HCT116 (cell line): ENCODE measurements at regions not wholly inside any gene's neighbourhood (a gene's known extent, or its start where the extent isn't known, plus 50 kb on each side); places are given as distances from the start of the nearest gene placed in this dataset.

Experiments
- ATAC-seq: fragments of 200-7000 bp; cut with Tn5 transposase; 2 replicates; pipeline ENCODE4 v1.9.1; 2020; ENCODE audit warnings: mild to moderate bottlenecking, moderate library complexity
- BruUV-seq: library from RNA; stranded (reverse); fragments of 400-500 nt; replicated peaks from 2 replicates; lab custom pipeline; 2021; lab: Mats Ljungman, UMichigan
- CTCF ChIA-PET: fragments of 300-600 bp; sonication (Branson Sonifier 250); formaldehyde crosslinking; loops from one replicate; lab custom pipeline; 2021; ENCODE audit warnings: antibody characterized with exemption; lab: Charles Lee
- POLR2A ChIA-PET: fragments of 300-600, 350-600 bp; sonication (Branson Sonifier 250); formaldehyde crosslinking; loops from one replicate; lab custom pipeline; 2021; ENCODE audit warnings: antibody characterized with exemption; lab: Charles Lee
- RAD21 ChIA-PET, 2 experiments: fragments of 300-600 bp; sonication (Branson Sonifier 250); formaldehyde crosslinking; loops; one replicate each; lab custom pipeline; 2023; ENCODE audit warnings: low total read pairs in 2 of 2; ENCODE audit not compliant: uncharacterized antibody in 2 of 2, unreplicated experiment in 2 of 2, low non-redundant PET in 1 of 2; lab: Charles Lee
- DNase-seq: peaks from one replicate; pipeline ENCODE4 v3.0.0-alpha.2; 2010; ENCODE audit warnings: low read depth, low spot score
- H2AFZ ChIP-seq: fragments of 200-600 bp; shearing (Covaris generic), sonication (generic); 2 replicates; pipeline ENCODE4 v1.6.1; 2017; ENCODE audit warnings: low read depth, mixed run types, mixed read lengths, antibody characterized with exemption, low read length; ENCODE audit not compliant: poor library complexity, severe bottlenecking
- H3K27ac ChIP-seq: 2 replicates; pipeline ENCODE4 v1.5.1; 2012; ENCODE audit warnings: low read depth, low read length
- H3K27me3 ChIP-seq: fragments of 200-600 bp; sonication (generic); 2 replicates; pipeline ENCODE4 v1.6.1; 2016; ENCODE audit warnings: mixed run types, low read length, mixed read lengths; ENCODE audit not compliant: insufficient read depth
- H3K36me3 ChIP-seq, 2 experiments: fragments of 200-500 bp in 1 of 2; fragments of 200-600 bp in 1 of 2; sonication (Bioruptor generic) in 1 of 2; sonication (generic) in 1 of 2; 2 replicates each; pipeline versions ENCODE4 v1.5.1 to v1.6.1; 2014 to 2016; ENCODE audit warnings: low read length in 2 of 2, inconsistent platforms in 1 of 2, mixed read lengths in 1 of 2, mixed run types in 1 of 2; ENCODE audit not compliant: insufficient read depth in 2 of 2, control insufficient read depth in 1 of 2
- H3K4me1 ChIP-seq, 2 experiments: fragments of 200-600 bp in 1 of 2; sonication (generic) in 1 of 2; 2 replicates each; pipeline versions ENCODE4 v1.5.1 to v1.6.1; 2012 to 2017; ENCODE audit warnings: low read length in 2 of 2, inconsistent platforms in 1 of 2, mild to moderate bottlenecking in 1 of 2, mixed read lengths in 1 of 2, mixed run types in 1 of 2, moderate library complexity in 1 of 2; ENCODE audit not compliant: insufficient read depth in 2 of 2, control insufficient read depth in 1 of 2
- H3K4me2 ChIP-seq: fragments of 200-600 bp; sonication (generic); 2 replicates; pipeline ENCODE4 v1.6.1; 2017; ENCODE audit warnings: mixed run types, low read length, mixed read lengths
- H3K4me3 ChIP-seq, 2 experiments: fragments of 200-600 bp in 1 of 2; sonication (generic) in 1 of 2; replicated peaks in 1 of 2; 2 replicates each; pipeline ENCODE4 v1.5.1; 2011 to 2016; ENCODE audit warnings: low read length in 2 of 2, control low read depth in 1 of 2, low read depth in 1 of 2, mild to moderate bottlenecking in 1 of 2, mixed read lengths in 1 of 2, mixed run types in 1 of 2
- H3K79me2 ChIP-seq: fragments of 200-600 bp; sonication (generic); 2 replicates; pipeline ENCODE4 v1.6.1; 2017; ENCODE audit warnings: mild to moderate bottlenecking, mixed run types, low read length, moderate library complexity, mixed read lengths; ENCODE audit not compliant: insufficient read depth
- H3K9ac ChIP-seq: fragments of 200-600 bp; sonication (generic); 2 replicates; pipeline ENCODE4 v1.6.1; 2016; ENCODE audit warnings: low read length, mixed read lengths
- H3K9me2 ChIP-seq: fragments of 200-600 bp; sonication (generic), shearing (Covaris generic); 2 replicates; pipeline ENCODE4 v1.6.1; 2017; ENCODE audit warnings: mixed run types, mild to moderate bottlenecking, moderate library complexity; ENCODE audit not compliant: insufficient read depth
- H3K9me3 ChIP-seq, 2 experiments: fragments of 200-500 bp in 1 of 2; fragments of 200-600 bp in 1 of 2; sonication (Bioruptor generic) in 1 of 2; sonication (generic) in 1 of 2; 2 replicates each; pipeline ENCODE4 v1.6.1; 2014 to 2017; ENCODE audit warnings: low read length in 2 of 2, mixed read lengths in 2 of 2, inconsistent platforms in 1 of 2, low read depth in 1 of 2, mild to moderate bottlenecking in 1 of 2, mixed run types in 1 of 2, moderate library complexity in 1 of 2; ENCODE audit not compliant: control insufficient read depth in 1 of 2, insufficient read depth in 1 of 2
- H4K20me1 ChIP-seq: fragments of 200-600 bp; sonication (generic), shearing (Covaris generic); 2 replicates; pipeline ENCODE4 v1.6.1; 2017; ENCODE audit warnings: mixed run types, mild to moderate bottlenecking, moderate library complexity; ENCODE audit not compliant: insufficient read depth
- ELF1 ChIP-seq: IDR thresholded peaks from 2 replicates; pipeline ENCODE4 v1.6.1; 2012; ENCODE audit warnings: low read depth, borderline replicate concordance
- POLR2A ChIP-seq: IDR thresholded peaks from 2 replicates; pipeline ENCODE4 v1.7.0; 2011; ENCODE audit warnings: borderline replicate concordance; ENCODE audit not compliant: insufficient read depth, insufficient read length; ENCODE audit errors: extremely low read depth
- REST ChIP-seq: IDR thresholded peaks from 2 replicates; pipeline ENCODE4 v1.6.1; 2012; ENCODE audit warnings: low read depth
- YY1 ChIP-seq: IDR thresholded peaks from 2 replicates; pipeline ENCODE4 v1.6.1; 2011; ENCODE audit warnings: low read length, low read depth, moderate library complexity, mild to moderate bottlenecking; ENCODE audit not compliant: insufficient replicate concordance; ENCODE audit errors: extremely low read depth
- ZFX ChIP-seq: fragments of 450-650 bp; IDR thresholded peaks from 2 replicates; pipeline ENCODE4 v1.6.1; 2017
- intact Hi-C: fragments of 100-400 bp; cut with micrococcal nuclease; formaldehyde crosslinking; loops from 2 replicates; pipeline ENCODE4 v1.10.0; 2022
- TF ChIP-seq, protein P1 (sequence below): IDR thresholded peaks from 2 replicates; pipeline ENCODE4 v1.6.1; 2012
- TF ChIP-seq, protein P2 (sequence below), 3 experiments: fragments of 200-600 bp in 1 of 3; sonication (generic) in 1 of 3; IDR thresholded peaks in 2 of 3; conservative IDR thresholded peaks in 1 of 3; 2 replicates each; pipeline ENCODE4 v1.5.1; 2012 to 2017; ENCODE audit warnings: low read depth in 2 of 3, low read length in 2 of 3, antibody characterized with exemption in 1 of 3, borderline replicate concordance in 1 of 3, control low read depth in 1 of 3, mild to moderate bottlenecking in 1 of 3, mixed read lengths in 1 of 3, mixed run types in 1 of 3, moderate library complexity in 1 of 3; ENCODE audit not compliant: insufficient read depth in 1 of 3

DNA sequence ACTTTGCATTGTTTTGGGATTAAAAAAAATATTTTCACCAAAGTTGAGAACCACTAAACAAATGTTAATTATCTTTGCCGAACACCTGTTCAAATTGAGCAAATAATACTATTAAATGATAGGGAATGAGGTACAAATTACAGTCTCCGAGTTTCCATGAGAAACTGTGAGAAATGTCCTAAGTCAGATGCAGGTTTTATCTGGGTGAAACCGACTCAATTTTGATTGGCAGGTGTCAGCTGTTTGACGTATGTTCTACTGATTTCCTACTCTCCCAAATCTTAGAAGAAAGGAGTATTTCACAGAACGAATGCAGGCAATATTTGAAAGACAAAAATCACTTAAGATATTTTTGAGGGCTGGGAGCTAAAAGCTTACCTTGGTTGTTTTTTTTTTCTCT, 622.0 kb upstream of the GOT2 start:
- Histone ChIP-seq H3K79me2 (no peaks in the 10 kb centered on the region), H3K27ac (no peak overlapping the region), H4K20me1 (no peaks in the 10 kb centered on the region), H3K9ac (no peak overlapping the region), H3K4me3 (no peak overlapping the region), H3K4me2 (no peak overlapping the region), H2AFZ (no peak overlapping the region), H3K9me2 (no peaks in the 10 kb centered on the region), H3K9me3 (peaks cover 11 to 21% of the 10 kb centered on the region in 2 experiments; a peak in 3 of 4 replicates), H3K36me3 (no peaks in the 10 kb centered on the region), H3K4me1 (no peaks in the 10 kb centered on the region), H3K27me3 (no peaks in the 10 kb centered on the region)
- DNase-seq (no peak), ATAC-seq (no peak)
- TF ChIP-seq ZFX (no peak), POLR2A (no peak), ELF1 (no peak)
- intact Hi-C loops = no loop called here
- ChIA-PET RAD21 (no interaction called here), POLR2A (no interaction called here), CTCF (no interaction called here)
- BruUV-seq = no TSS peak

DNA sequence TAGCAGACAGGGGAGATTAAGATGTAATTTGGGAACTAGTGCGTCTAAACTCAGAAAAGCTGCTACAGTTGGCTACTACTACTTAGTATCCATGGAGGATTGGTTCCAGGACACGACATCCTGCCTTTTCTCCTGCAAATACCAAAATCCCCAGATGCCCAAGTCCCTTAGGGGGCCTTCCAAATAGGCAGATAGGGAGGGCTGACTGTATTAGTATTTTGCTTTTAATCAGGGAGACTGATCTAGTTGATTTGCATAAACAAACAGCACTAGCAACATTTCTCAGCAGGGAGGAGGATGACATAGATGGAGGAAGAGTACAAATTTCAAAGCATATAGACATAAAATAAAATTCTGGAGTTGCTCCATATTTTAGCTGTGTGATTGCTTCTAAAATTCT, 621.6 kb upstream of the GOT2 start:
- H3K4me3 ChIP-seq = no peak overlapping the region
- H3K9ac ChIP-seq = no peak overlapping the region
- H3K4me1 ChIP-seq = no peaks in the 10 kb centered on the region
- RAD21 ChIA-PET = no interaction called here
- no peaks in the 10 kb centered on the region for H4K20me1 ChIP-seq
- no peak overlapping the region for H3K27ac ChIP-seq
- no peaks in the 10 kb centered on the region for H3K79me2 ChIP-seq
- intact Hi-C loops = no loop called here
- POLR2A ChIA-PET = no interaction called here
- H3K27me3 ChIP-seq = no peaks in the 10 kb centered on the region
- peaks cover 8 to 18% of the 10 kb centered on the region in 2 experiments; a peak in 2 of 4 replicates for H3K9me3 ChIP-seq
- CTCF ChIA-PET = no interaction called here
- H2AFZ ChIP-seq = no peak overlapping the region
- DNase-seq (no peak), ATAC-seq (no peak)
- H3K9me2 ChIP-seq = no peaks in the 10 kb centered on the region
- BruUV-seq = no TSS peak
- no peak overlapping the region for H3K4me2 ChIP-seq
- no peaks in the 10 kb centered on the region for H3K36me3 ChIP-seq
- TF ChIP-seq YY1 = no peak
- no peak for TF ChIP-seq REST
- TF ChIP-seq, protein P1, sequence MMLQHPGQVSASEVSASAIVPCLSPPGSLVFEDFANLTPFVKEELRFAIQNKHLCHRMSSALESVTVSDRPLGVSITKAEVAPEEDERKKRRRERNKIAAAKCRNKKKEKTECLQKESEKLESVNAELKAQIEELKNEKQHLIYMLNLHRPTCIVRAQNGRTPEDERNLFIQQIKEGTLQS = no peak
- TF ChIP-seq, protein P2, sequence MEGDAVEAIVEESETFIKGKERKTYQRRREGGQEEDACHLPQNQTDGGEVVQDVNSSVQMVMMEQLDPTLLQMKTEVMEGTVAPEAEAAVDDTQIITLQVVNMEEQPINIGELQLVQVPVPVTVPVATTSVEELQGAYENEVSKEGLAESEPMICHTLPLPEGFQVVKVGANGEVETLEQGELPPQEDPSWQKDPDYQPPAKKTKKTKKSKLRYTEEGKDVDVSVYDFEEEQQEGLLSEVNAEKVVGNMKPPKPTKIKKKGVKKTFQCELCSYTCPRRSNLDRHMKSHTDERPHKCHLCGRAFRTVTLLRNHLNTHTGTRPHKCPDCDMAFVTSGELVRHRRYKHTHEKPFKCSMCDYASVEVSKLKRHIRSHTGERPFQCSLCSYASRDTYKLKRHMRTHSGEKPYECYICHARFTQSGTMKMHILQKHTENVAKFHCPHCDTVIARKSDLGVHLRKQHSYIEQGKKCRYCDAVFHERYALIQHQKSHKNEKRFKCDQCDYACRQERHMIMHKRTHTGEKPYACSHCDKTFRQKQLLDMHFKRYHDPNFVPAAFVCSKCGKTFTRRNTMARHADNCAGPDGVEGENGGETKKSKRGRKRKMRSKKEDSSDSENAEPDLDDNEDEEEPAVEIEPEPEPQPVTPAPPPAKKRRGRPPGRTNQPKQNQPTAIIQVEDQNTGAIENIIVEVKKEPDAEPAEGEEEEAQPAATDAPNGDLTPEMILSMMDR (IDR thresholded peaks at IDR 0.05 in 2 of 3, conservative IDR thresholded peaks at IDR 0.05 in 1 of 3; ENCODE audit: borderline replicate concordance in 1 of 3, insufficient read depth in 1 of 3, low read depth in 2 of 3, low read length in 2 of 3) = no peak
- TF ChIP-seq, all 23 proteins: peak for 0
